HL-60 (cell line): ENCODE measurements at regions not wholly inside any gene's neighbourhood (a gene's known extent, or its start where the extent isn't known, plus 50 kb on each side); places are given as distances from the start of the nearest gene placed in this dataset.

ENCODE experiments used
- DNase-seq, 2 experiments: peaks; one replicate each; pipeline ENCODE4 v3.0.0-alpha.2; 2010 to 2020; ENCODE audit warnings: low read depth in 1 of 2, low spot score in 1 of 2
- H3K27ac ChIP-seq: fragments of 250-450 bp; sonication (Bioruptor Pico); replicated peaks from 2 replicates; pipeline ENCODE4 v1.5.1; 2020; ENCODE audit warnings: mild to moderate bottlenecking, moderate library complexity
- H3K27me3 ChIP-seq: fragments of 250-450 bp; sonication (Bioruptor Pico); 2 replicates; pipeline ENCODE4 v1.5.1; 2021; ENCODE audit warnings: mild to moderate bottlenecking, moderate library complexity; ENCODE audit not compliant: insufficient read depth, poor library complexity, severe bottlenecking
- H3K4me3 ChIP-seq: replicated peaks from 2 replicates; pipeline ENCODE4 v1.5.1; 2011; ENCODE audit warnings: mild to moderate bottlenecking, control low read depth, low read length; ENCODE audit not compliant: insufficient read depth
- CTCF ChIP-seq: IDR thresholded peaks from one replicate; pipeline ENCODE4 v1.5.1; 2011; ENCODE audit warnings: low read length, control low read depth, inconsistent platforms; ENCODE audit not compliant: insufficient read depth
- GABPA ChIP-seq: IDR thresholded peaks from 2 replicates; pipeline ENCODE4 v1.6.1; 2012; ENCODE audit warnings: low read depth
- POLR2AphosphoS5 ChIP-seq: IDR thresholded peaks from 2 replicates; pipeline ENCODE4 v1.6.1; 2012; ENCODE audit warnings: low read depth
- REST ChIP-seq: IDR thresholded peaks from 2 replicates; pipeline ENCODE4 v1.6.1; 2012; ENCODE audit warnings: low read depth; ENCODE audit not compliant: insufficient replicate concordance
- SPI1 ChIP-seq: IDR thresholded peaks from 2 replicates; pipeline ENCODE4 v1.6.1; 2012; ENCODE audit warnings: low read depth, mild to moderate bottlenecking, borderline replicate concordance

GRCh38 chr4:163582703-163583102, 88.2 kb downstream of the TMA16 start:
- Histone ChIP-seq H3K4me3 (no peak overlapping the region), H3K27me3 (no peaks in the 10 kb centered on the region), H3K27ac (no peak overlapping the region)
- TF ChIP-seq CTCF: no peak
- TF ChIP-seq GABPA: no peak
- no peak for TF ChIP-seq POLR2AphosphoS5
- no peak for TF ChIP-seq REST
- no peak for TF ChIP-seq SPI1
- no peak for DNase-seq

- H3K4me3 ChIP-seq: no peak overlapping the region
- no peak for DNase-seq
- peak; percentile 32 for TF ChIP-seq CTCF
- no peak for TF ChIP-seq SPI1
- no peaks in the 10 kb centered on the region for H3K27me3 ChIP-seq
- no peak overlapping the region for H3K27ac ChIP-seq
Measured at GRCh38 chr4:163587867-163588266, 93.4 kb downstream of the TMA16 start.

- TF ChIP-seq GABPA: no peak
- TF ChIP-seq SPI1: no peak
- no peak for TF ChIP-seq POLR2AphosphoS5
- no peak for TF ChIP-seq CTCF
- no peak for TF ChIP-seq REST
- no peak overlapping the region for H3K27ac ChIP-seq
- no peak for DNase-seq
Measured at GRCh38 chr4:163588532-163588931, 94.0 kb downstream of the TMA16 start.

GRCh38 chr4:163590103-163590502, 95.6 kb downstream of the TMA16 start:
- H3K27ac ChIP-seq: no peak overlapping the region
- no peak for TF ChIP-seq REST
- no peak for TF ChIP-seq GABPA
- no peak for TF ChIP-seq SPI1
- no peak for TF ChIP-seq CTCF
- no peak for TF ChIP-seq POLR2AphosphoS5
- no peaks in the 10 kb centered on the region for H3K27me3 ChIP-seq
- DNase-seq: no peak
- no peak overlapping the region for H3K4me3 ChIP-seq

More at GRCh38 chr4:163588532-163588931, 94.0 kb downstream of the TMA16 start:
- Histone ChIP-seq H3K4me3 (no peak overlapping the region), H3K27me3 (no peaks in the 10 kb centered on the region)
